ENCODE measurements at regions not wholly inside any gene's neighbourhood (a gene's known extent, or its start where the extent isn't known, plus 50 kb on each side); places are given as distances from the start of the nearest gene placed in this dataset.

GRCh38 chr13:39811051-39811450 is 155.6 kb downstream of the COG6 start:
- TF ChIP-seq, protein P1, sequence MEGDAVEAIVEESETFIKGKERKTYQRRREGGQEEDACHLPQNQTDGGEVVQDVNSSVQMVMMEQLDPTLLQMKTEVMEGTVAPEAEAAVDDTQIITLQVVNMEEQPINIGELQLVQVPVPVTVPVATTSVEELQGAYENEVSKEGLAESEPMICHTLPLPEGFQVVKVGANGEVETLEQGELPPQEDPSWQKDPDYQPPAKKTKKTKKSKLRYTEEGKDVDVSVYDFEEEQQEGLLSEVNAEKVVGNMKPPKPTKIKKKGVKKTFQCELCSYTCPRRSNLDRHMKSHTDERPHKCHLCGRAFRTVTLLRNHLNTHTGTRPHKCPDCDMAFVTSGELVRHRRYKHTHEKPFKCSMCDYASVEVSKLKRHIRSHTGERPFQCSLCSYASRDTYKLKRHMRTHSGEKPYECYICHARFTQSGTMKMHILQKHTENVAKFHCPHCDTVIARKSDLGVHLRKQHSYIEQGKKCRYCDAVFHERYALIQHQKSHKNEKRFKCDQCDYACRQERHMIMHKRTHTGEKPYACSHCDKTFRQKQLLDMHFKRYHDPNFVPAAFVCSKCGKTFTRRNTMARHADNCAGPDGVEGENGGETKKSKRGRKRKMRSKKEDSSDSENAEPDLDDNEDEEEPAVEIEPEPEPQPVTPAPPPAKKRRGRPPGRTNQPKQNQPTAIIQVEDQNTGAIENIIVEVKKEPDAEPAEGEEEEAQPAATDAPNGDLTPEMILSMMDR (IDR thresholded peaks at IDR 0.05; ENCODE audit: insufficient read depth, low read length, poor library complexity, severe bottlenecking), result no peak
- TF ChIP-seq EZH2phosphoT487 (conservative IDR thresholded peaks at IDR 0.05; ENCODE audit: low read length), result no peak

Measured in SU-DHL-6 (cell line).